ENCODE measurements at regions not wholly inside any gene's neighbourhood (a gene's known extent, or its start where the extent isn't known, plus 50 kb on each side); places are given as distances from the start of the nearest gene placed in this dataset.

DNA sequence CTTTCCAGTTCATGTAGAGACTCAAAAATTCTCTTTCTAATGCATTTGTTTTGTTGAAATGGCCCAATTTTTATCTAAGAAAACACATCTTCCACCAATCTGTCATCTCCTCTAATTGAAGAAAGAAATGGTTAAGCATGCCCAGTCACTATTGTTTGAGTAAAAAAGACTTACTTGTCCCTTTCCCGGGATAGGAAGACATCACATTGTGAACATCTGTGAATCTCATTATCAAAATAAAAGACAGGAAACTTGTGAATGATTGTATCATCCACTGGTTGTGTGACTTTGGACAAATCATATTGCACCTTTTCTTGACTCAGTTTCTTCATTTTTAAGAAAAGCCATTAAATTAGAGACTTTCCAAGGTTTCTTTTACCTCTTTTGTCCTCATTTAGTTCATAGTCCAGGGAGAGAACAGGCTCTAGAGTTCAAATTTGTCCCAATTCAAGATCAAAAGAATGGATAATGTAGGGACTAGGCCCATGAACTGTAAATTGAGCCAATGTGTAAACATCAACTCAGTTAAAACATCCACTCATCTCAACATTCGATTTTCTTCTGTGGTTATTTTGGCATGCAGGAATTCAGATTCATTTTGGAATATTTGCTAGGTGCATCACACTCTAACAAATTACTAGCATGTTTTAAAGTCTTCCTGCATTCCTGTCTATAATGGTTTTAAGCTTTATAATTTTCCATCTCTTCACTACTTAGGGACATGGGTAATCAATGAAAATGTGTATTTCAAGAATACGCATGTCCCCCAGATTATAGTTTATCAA is 838.0 kb upstream of the WWC1 start:
- no peak for TF ChIP-seq POLR2A (IDR thresholded peaks at IDR 0.05)
- no peak for TF ChIP-seq POLR2AphosphoS5 (IDR thresholded peaks at IDR 0.05)
- no peak for TF ChIP-seq CTCF (IDR thresholded peaks at IDR 0.05 in 8 of 11, conservative IDR thresholded peaks at IDR 0.05 in 3 of 11)
- intact Hi-C loops (cut with DNase I; ENCODE audit: low total_unique reads) = no loop called here
- Histone ChIP-seq H3K4me3 (no peak overlapping the region), H3K4me1 (no peaks in the 10 kb centered on the region), H3K27ac (no peak overlapping the region), H3K9me3 (peaks cover 0 to 11% (median 0%) of the 10 kb centered on the region in 8 donors), H3K36me3 (no peaks in the 10 kb centered on the region), H3K27me3 (replicated peaks in 1 of 7) (no peaks in the 10 kb centered on the region)
- WGBS, 5 donors = 60 to 77% (median 67%) methylated on average over 3 of the region's 3 CpGs
- no peak for DNase-seq

- H3K4me3 ChIP-seq = no peak overlapping the region
- H3K9me3 ChIP-seq = peaks cover 0 to 19% (median 11%) of the 10 kb centered on the region in 8 donors
- no peaks in the 10 kb centered on the region for H3K4me1 ChIP-seq
- H3K27ac ChIP-seq = no peak overlapping the region
- no peaks in the 10 kb centered on the region for H3K27me3 ChIP-seq (replicated peaks in 1 of 7)
- 80 to 89% (median 84%) methylated on average over 4 of the region's 4 CpGs for WGBS, 5 donors
- no peak for TF ChIP-seq CTCF (IDR thresholded peaks at IDR 0.05 in 8 of 11, conservative IDR thresholded peaks at IDR 0.05 in 3 of 11)
- no peak for TF ChIP-seq POLR2AphosphoS5 (IDR thresholded peaks at IDR 0.05)
- TF ChIP-seq POLR2A (IDR thresholded peaks at IDR 0.05) = no peak
- DNase-seq = no peak
- no peaks in the 10 kb centered on the region for H3K36me3 ChIP-seq
- intact Hi-C loops (cut with DNase I; ENCODE audit: low total_unique reads) = no loop called here
Measured at GRCh38 chr5:167458412-167458811, 833.0 kb upstream of the WWC1 start.

GRCh38 chr5:167460449-167461020 is 830.9 kb upstream of the WWC1 start:
- intact Hi-C loops (cut with DNase I; ENCODE audit: low total_unique reads) = no loop called here
- WGBS, 5 donors = 49 to 58% (median 54%) methylated on average over 4 of the region's 4 CpGs
- Histone ChIP-seq H3K4me3 (no peak overlapping the region), H3K9me3 (peaks cover 0 to 24% (median 15%) of the 10 kb centered on the region in 8 donors), H3K27ac (no peak overlapping the region), H3K36me3 (no peaks in the 10 kb centered on the region), H3K27me3 (replicated peaks in 1 of 7) (no peaks in the 10 kb centered on the region), H3K4me1 (no peaks in the 10 kb centered on the region)
- TF ChIP-seq CTCF (IDR thresholded peaks at IDR 0.05 in 8 of 11, conservative IDR thresholded peaks at IDR 0.05 in 3 of 11) (no peak), POLR2A (IDR thresholded peaks at IDR 0.05) (no peak), POLR2AphosphoS5 (IDR thresholded peaks at IDR 0.05) (no peak)
- no peak for DNase-seq

DNA sequence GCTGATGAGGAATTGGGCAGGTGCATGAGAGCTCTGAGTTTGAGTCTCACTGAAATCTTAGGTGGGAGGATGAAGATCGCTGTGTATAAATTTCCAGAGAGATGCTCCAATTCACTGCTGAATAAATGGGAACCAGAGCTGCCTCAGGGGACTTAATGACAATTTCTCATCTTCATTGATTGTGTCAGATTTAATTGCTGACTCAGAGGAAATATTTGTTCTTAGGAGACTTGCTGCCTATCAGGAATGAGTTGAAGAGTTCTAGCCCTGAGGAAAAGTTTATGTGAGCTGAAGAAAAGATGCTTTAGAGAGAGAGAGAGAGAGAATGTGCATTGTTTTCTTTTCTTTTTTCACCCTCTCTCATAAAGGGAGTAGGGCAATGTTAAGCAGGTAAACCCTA is 827.5 kb upstream of the WWC1 start:
- TF ChIP-seq CTCF (IDR thresholded peaks at IDR 0.05 in 8 of 11, conservative IDR thresholded peaks at IDR 0.05 in 3 of 11) (no peak), POLR2AphosphoS5 (IDR thresholded peaks at IDR 0.05) (no peak), POLR2A (IDR thresholded peaks at IDR 0.05) (no peak)

More for the DNA sequence above, 827.5 kb upstream of the WWC1 start:
- no peak overlapping the region for H3K27ac ChIP-seq
- 84 to 94% (median 87%) methylated on average over 1 of the region's 1 CpG for WGBS, 5 donors
- H3K4me3 ChIP-seq = no peak overlapping the region
- H3K36me3 ChIP-seq = no peaks in the 10 kb centered on the region
- peaks cover 0 to 24% (median 17%) of the 10 kb centered on the region in 8 donors for H3K9me3 ChIP-seq
- intact Hi-C loops (cut with DNase I; ENCODE audit: low total_unique reads) = no loop called here
- H3K27me3 ChIP-seq (replicated peaks in 1 of 7) = no peaks in the 10 kb centered on the region
- no peaks in the 10 kb centered on the region for H3K4me1 ChIP-seq
- no peak for DNase-seq
